ENCODE measurements at regions not wholly inside any gene's neighbourhood (a gene's known extent, or its start where the extent isn't known, plus 50 kb on each side); places are given as distances from the start of the nearest gene placed in this dataset.

- H3K9me3 ChIP-seq = no peaks in the 10 kb centered on the region
- no peaks in the 10 kb centered on the region for H3K36me3 ChIP-seq
- intact Hi-C loops (cut with DNase I) = no loop called here
These were observed 244.9 kb downstream of the CASP12 start for GRCh38 chr11:104653407-104653806.

GRCh38 chr11:104652996-104653395 is 245.3 kb downstream of the CASP12 start:
- DNase-seq (ENCODE audit: extremely low spot score in 2 of 2) = no peak
- Histone ChIP-seq H3K4me1 (peaks cover 5% of the 10 kb centered on the region), H3K27me3 (no peaks in the 10 kb centered on the region), H3K27ac (no peak overlapping the region), H3K36me3 (no peaks in the 10 kb centered on the region), H3K4me3 (no peak overlapping the region), H3K9me3 (no peaks in the 10 kb centered on the region)
- no peak for TF ChIP-seq POLR2A (IDR thresholded peaks at IDR 0.05)
- TF ChIP-seq POLR2AphosphoS5 (IDR thresholded peaks at IDR 0.05; ENCODE audit: insufficient read depth in 1 of 2, low read depth in 1 of 2) = no peak
- no peak for TF ChIP-seq CTCF (IDR thresholded peaks at IDR 0.05)
- intact Hi-C loops (cut with DNase I) = no loop called here

More at GRCh38 chr11:104653407-104653806, 244.9 kb downstream of the CASP12 start:
- H3K4me3 ChIP-seq = no peak overlapping the region
- no peaks in the 10 kb centered on the region for H3K27me3 ChIP-seq
- peaks cover 5% of the 10 kb centered on the region for H3K4me1 ChIP-seq
- DNase-seq (ENCODE audit: extremely low spot score in 2 of 2) = no peak
- H3K27ac ChIP-seq = no peak overlapping the region
- no peak for TF ChIP-seq POLR2AphosphoS5 (IDR thresholded peaks at IDR 0.05; ENCODE audit: insufficient read depth in 1 of 2, low read depth in 1 of 2)
- no peak for TF ChIP-seq CTCF (IDR thresholded peaks at IDR 0.05)
- TF ChIP-seq POLR2A (IDR thresholded peaks at IDR 0.05) = no peak

- intact Hi-C loops (cut with DNase I) = no loop called here
- no peak overlapping the region for H3K4me3 ChIP-seq
- H3K9me3 ChIP-seq = no peaks in the 10 kb centered on the region
- H3K4me1 ChIP-seq = peaks cover 5% of the 10 kb centered on the region
- H3K27me3 ChIP-seq = no peaks in the 10 kb centered on the region
- no peak for TF ChIP-seq POLR2A (IDR thresholded peaks at IDR 0.05)
- no peak for TF ChIP-seq CTCF (IDR thresholded peaks at IDR 0.05)
- TF ChIP-seq POLR2AphosphoS5 (IDR thresholded peaks at IDR 0.05; ENCODE audit: insufficient read depth in 1 of 2, low read depth in 1 of 2) = no peak
- H3K36me3 ChIP-seq = no peaks in the 10 kb centered on the region
- DNase-seq (ENCODE audit: extremely low spot score in 2 of 2) = no peak
- H3K27ac ChIP-seq = no peak overlapping the region
These were observed 248.0 kb downstream of the CASP12 start for GRCh38 chr11:104650234-104650633.

GRCh38 chr11:104649002-104649401 is 249.3 kb downstream of the CASP12 start:
- no peaks in the 10 kb centered on the region for H3K9me3 ChIP-seq
- peaks cover 5% of the 10 kb centered on the region for H3K4me1 ChIP-seq
- TF ChIP-seq POLR2A (IDR thresholded peaks at IDR 0.05) = no peak
- TF ChIP-seq CTCF (IDR thresholded peaks at IDR 0.05) = no peak
- no peak for TF ChIP-seq POLR2AphosphoS5 (IDR thresholded peaks at IDR 0.05; ENCODE audit: insufficient read depth in 1 of 2, low read depth in 1 of 2)
- H3K4me3 ChIP-seq = no peak overlapping the region
- no peaks in the 10 kb centered on the region for H3K27me3 ChIP-seq
- H3K27ac ChIP-seq = no peak overlapping the region
- DNase-seq (ENCODE audit: extremely low spot score in 2 of 2) = no peak
- no peaks in the 10 kb centered on the region for H3K36me3 ChIP-seq
- intact Hi-C loops (cut with DNase I) = no loop called here

GRCh38 chr11:104645261-104646222 is 252.7 kb downstream of the CASP12 start:
- Histone ChIP-seq H3K36me3 (no peaks in the 10 kb centered on the region), H3K9me3 (no peaks in the 10 kb centered on the region), H3K27me3 (no peaks in the 10 kb centered on the region), H3K4me1 (no peaks in the 10 kb centered on the region), H3K27ac (no peak overlapping the region), H3K4me3 (no peak overlapping the region)
- no peak for DNase-seq (ENCODE audit: extremely low spot score in 2 of 2)
- TF ChIP-seq POLR2A (IDR thresholded peaks at IDR 0.05) = no peak
- no peak for TF ChIP-seq CTCF (IDR thresholded peaks at IDR 0.05)
- TF ChIP-seq POLR2AphosphoS5 (IDR thresholded peaks at IDR 0.05; ENCODE audit: insufficient read depth in 1 of 2, low read depth in 1 of 2) = no peak
- intact Hi-C loops (cut with DNase I) = no loop called here
